22Rv1 (cell line): ENCODE measurements at regions not wholly inside any gene's neighbourhood (a gene's known extent, or its start where the extent isn't known, plus 50 kb on each side); places are given as distances from the start of the nearest gene placed in this dataset.

Experiments
- CTCF ChIP-seq: fragments of 450-650 bp; IDR thresholded peaks from 2 replicates; pipeline ENCODE4 v1.5.1; 2017; ENCODE audit warnings: mild to moderate bottlenecking
- ZFX ChIP-seq: fragments of 450-650 bp; IDR thresholded peaks from 2 replicates; pipeline ENCODE4 v1.6.1; 2017; ENCODE audit warnings: antibody characterized with exemption, borderline replicate concordance

GRCh38 chr21:28758883-28759242 lies 233.8 kb downstream of the LTN1 start:
- no peak for TF ChIP-seq CTCF
- no peak for TF ChIP-seq ZFX
